NCI-H446 treated with DMSO at 0.1 percent for 48 hours (cell line): ENCODE measurements at regions not wholly inside any gene's neighbourhood (a gene's known extent, or its start where the extent isn't known, plus 50 kb on each side); places are given as distances from the start of the nearest gene placed in this dataset.
"Not testable (repeated sequence)": the region's sequence is repeated elsewhere in the genome, so short reads cannot be mapped to it uniquely, and the experiment has no call there.

Experiments
- DNase-seq: peaks from one replicate; lab custom pipeline; 2025; lab: John Stamatoyannopoulos, UW

DNA sequence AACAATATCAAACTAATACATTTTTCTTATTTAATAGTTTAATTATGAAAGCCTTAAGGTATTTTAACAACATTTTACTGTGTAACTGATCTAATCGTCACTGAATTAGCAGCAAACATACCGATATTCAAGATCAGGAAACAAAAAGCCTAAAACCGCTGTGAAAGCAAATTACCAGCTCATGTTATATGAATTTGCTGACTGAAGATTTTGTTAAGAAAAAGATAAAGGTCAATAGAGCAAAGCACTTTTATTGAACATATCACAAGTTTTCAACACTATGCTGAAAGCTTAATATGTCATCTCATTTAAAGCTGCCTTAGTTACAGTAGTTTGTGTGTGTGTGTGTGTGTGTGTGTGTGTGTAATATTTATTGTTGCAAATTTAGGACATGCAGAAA, 1634.9 kb upstream of the NUDT12 start:
- no peak for DNase-seq

DNA sequence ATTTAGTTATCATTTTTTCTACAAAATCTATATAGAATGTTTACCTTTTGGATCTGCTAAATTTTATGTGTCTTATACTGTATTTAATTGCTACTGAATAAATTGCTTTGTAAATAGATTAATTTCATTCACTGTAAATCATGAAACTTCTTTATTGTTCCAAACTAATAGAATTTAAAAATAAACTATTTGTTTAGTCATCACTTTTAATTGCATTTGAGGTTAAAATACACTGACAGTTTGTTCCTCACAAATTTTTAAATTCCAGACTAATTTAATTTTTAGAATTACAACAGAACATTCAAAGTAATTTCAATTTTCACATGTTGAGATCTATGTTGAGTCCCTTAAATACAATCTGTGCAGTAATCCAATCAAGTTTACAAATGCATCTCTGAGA, 1633.2 kb upstream of the NUDT12 start:
- no peak for DNase-seq

DNA sequence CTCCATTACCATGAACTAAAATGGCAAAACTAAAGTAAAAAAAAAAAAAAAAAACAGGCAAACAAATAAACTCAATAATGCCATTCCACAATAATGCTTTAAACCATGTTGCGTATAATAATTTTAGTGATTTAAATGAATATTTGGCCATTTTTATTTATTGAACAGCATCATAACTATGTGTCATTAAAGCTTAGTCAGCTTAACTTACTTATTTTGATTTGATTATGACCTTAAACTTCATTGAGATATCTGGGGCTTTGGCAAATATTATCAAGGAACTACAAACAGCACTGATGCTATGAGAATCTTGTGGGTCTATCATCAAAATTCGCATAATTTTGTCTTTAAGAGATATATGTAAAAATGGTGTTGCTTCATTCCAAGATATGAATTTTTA, 1610.3 kb upstream of the NUDT12 start:
- no peak for DNase-seq

DNA sequence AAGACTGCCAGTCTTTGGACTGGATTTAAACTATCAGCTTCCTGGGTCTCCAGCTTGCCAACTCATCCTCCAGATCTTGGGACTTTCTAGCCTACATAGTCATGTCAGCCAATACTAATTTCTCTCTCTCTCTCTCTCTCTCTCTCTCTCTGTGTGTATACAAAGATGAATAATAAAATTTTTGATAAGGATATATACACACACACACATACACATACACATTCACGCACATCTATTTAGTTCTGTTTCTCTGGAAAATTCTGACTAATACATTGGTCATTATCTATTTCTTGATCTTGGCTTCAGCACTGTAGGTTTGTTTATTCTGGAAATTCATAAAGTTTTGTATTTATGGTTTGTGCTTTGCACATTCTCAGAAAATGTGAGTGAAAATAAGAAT, 1606.2 kb upstream of the NUDT12 start:
- no peak for DNase-seq

DNA sequence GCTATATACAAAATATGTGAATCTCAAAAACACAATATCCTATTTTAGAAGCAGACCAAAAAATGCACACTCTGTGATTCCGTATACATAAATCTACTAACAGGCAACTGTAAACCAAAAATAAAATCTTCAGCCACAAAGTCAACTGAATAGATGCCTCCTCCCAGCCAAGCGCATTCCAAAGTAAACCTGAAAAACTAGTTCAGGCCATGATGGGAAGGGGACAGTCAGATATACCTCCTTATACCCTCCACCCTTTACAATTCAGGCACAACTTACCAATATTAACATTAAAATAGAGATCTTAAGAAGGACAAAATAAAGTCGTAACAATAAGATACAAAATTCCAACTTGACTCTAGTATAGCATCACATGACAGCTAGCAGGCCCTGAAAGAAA, 1604.5 kb upstream of the NUDT12 start:
- DNase-seq = no peak

DNA sequence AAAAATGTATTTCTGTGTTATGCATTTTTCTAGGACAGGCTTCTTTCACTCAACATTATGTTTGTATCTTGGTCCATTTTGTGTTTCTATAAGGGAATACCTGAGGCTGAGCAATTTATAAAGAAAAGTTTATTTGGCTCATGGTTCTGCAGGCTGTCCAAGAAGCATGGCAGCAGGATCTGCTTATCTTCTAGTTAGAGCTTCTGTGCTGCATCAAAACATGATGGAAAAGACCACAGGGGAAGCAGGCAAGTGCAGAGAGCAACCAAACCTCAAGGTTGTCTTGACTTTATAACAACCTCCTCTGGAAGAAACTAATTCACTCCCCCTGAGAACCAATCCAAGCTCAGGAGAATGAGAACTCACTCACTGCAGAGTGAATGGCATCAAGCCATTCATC, 1601.0 kb upstream of the NUDT12 start:
- no peak for DNase-seq

DNA sequence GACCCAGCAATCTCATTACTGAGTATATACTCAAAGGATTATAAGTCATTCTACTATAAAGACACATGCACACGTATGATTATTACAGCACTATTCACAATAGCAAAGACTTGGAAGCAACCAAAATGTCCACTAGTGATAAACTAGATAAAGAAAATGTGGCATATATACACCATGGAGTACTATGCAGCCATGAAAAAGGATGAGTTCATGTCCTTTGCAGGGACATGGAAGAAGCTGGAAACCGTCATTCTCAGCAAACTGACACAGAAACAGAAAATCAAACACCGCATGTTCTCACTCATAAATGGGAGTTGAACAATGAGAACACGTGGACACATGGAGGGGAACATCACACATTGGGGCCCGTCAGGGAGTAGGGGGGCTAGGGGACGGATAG, 1600.0 kb upstream of the NUDT12 start:
- not testable (repeated sequence) for DNase-seq

DNA sequence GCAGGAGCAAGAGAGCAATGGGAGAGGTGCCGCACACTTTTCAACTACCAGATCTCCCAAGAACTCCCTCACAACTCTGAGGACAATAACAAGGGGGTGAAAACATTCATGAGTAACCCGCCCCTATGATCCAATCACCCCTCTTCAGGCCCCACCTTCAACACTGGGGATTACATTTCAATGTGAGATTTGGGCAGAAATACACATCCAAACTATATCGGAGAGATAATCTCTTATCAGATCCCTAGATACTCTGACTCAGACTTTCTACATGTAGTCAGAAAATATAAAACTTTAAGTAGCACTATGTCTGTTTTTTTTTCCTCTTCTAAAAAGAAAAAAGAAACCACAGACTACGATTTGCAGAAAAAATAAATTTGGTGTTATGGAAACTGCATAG, 1595.9 kb upstream of the NUDT12 start:
- no peak for DNase-seq

DNA sequence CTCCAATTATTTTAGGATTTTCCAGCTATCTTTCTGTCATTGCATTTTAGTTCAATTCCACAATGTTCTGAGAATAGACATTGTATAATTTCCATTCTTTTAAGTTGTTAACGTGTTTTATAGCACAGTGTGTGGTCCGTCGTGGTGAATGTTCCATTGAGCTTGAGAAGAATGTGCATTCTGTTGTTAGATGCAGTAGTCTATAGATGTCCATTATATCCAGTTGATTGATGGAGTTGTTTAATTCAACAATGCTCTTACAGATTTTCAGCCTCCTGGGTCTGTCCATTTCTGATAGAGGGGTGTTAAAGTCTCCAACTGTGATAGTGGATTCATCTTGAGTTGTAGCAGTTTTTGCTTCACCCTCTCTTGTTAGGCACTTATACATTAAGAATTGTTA, 1587.7 kb upstream of the NUDT12 start:
- DNase-seq = no peak

DNA sequence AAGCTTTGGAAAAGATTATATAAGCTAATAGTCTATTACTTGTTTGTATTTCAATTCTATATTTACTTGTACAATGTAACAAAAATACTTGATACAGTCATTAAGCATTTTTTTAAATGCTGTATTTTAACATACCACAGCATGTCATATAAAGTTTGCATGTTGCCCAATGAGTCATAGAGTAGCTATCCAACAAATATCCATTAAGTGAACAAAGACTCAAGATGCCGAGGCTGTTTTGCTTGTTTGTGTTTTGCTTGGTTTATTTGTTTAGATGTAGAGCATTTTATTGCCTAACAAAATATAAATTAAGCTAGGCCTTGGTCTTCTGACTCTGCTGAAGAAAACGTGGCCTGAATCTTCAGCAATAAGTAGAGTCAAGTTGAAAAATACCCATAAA, 1584.3 kb upstream of the NUDT12 start:
- DNase-seq = peak; percentile 4

DNA sequence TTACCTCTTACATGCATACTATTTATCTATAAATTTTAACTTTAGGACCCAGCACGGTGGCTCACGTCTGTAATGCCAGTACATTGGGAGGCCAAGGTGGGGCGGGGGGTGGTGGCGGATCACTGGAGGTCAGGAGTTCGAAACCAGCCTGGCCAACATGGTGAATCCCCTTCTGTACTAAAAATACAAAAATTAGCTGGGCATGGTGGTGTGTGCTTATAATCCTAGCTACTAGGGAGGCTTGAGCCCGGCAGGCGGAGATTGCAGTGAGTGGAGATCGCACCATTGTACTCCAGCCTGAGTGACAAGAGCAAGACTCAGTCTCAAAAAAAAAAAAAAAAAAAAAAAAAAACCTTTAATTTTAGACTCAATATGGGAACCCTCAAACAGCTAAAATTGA, 1582.6 kb upstream of the NUDT12 start:
- no peak for DNase-seq

DNA sequence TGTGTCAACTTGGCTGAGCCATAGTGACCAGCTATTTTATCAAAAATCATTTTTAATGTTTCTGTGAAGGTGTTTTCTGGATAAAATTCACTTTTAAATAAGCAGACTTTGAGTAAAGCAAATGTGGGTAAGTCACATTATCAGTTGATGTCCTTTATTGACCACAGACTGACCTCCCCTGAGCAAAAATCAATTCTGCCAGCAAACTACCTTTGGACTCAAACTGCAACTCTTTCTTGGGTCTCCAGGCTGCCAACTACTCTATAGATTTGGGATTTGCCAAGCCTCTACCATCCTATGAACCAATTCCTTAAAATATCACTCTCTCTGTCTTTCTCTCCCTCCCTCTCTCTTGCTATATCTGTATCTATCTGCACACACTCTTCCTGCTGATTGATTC, 1571.7 kb upstream of the NUDT12 start:
- DNase-seq = no peak

DNA sequence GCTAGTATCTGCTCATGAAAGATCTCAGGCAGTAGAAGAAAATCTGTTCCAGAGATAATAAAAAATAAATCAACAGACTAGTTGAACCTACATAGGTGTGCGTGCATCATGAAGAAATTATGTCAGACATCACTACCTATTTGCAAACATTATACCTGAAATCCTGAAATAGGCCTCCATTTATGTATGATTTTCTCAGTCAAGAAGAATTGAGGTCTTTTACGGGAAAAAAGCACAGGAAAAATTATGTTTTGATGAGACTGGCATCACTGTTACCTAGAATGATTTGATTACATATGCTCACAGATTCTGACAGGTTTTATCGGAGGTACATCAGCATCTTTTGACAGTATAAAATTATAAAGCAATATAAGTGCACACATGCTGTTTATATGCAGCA, 1570.5 kb upstream of the NUDT12 start:
- DNase-seq = no peak

DNA sequence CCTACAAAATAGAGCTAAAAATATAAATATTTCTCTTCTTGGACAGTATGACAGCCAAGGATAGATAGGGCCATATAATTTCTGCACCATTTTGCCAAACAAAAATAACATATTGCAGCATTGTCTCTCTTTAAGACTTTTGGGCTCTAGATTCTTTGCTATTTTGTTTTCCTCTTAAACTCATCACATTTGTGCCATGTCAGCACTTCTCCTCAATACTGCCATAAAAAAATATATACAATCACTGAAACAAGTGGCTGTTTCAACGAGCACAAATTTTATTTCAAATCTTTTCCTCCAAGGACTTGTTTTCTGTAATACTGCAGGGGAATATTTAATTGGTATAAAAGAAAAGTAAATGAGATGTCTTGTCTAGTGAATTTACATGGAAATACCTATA, 1570.0 kb upstream of the NUDT12 start:
- no peak for DNase-seq

DNA sequence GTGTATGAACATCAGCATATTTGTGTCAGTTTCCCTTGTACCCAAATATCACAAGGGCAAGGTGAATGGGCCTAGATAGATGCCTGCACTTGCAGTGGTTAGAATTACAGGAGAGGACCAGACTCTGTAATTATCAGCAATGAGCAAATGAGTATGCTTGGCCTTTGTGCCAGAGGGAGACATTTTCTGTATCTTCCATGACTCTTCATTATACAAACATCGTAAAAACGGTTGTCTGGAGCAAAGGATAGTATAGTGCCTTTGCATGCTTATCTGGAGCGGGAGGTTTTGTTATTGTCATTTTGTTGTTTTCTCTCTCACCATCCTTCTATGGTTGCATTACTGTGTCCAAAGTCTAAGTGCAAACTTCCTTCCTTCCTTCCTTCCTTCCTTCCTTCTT, 1568.5 kb upstream of the NUDT12 start:
- no peak for DNase-seq

DNA sequence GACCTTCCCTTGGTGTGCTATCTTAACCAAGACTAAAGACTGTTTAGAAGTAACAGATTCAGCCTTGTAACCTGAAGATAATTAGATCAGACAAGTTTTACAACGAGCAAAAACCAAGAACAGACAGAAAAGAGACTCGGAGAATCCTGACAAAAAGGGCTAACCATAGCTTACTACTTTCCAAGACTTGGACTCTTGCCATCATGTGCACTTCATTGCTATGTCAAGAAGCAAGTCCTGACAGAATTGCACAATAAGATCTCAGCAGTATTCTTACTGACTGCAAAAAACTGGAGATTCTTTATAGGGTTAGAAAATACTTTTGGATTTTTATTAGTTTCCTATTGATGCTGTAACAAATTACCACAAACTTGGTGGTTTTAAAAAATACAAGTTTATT, 1539.0 kb upstream of the NUDT12 start:
- DNase-seq = no peak

DNA sequence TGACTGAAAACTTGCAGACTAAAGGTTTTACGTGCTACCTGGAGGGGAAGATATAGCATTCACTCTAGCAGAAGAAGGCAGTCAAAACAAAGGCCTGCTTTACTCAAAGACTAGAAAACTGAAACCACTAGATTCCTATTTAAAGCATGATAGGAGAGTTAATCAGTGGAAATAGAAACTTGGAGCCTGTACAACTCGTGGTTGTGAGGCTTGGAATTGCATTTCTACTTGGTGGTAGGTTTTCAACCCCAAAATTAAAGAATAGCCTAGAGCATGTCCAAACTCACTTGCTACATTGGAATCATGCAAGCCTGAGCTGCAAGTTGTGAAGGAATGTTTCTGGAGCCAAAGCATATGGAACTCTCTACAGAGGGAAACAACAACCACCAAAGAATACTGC, 1526.4 kb upstream of the NUDT12 start:
- no peak for DNase-seq

DNA sequence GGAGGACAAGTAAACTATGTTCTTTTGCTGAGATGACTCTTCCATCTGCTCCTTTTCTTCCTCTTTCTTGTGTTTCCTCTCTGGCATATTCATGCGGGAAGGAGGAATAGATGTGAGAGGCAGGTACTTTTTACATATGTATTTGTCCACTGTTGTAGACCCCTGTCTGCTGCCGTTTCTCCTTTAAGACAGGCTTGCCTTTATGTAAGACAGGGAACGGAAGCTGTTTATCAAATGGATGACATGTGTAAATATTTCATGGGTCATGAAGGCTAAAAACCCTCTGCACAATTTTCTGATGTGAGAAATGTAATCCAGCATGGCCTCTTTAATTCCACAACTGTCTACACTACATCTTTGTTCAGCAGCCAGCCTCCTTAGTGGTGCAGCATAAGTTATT, 1525.5 kb upstream of the NUDT12 start:
- no peak for DNase-seq

DNA sequence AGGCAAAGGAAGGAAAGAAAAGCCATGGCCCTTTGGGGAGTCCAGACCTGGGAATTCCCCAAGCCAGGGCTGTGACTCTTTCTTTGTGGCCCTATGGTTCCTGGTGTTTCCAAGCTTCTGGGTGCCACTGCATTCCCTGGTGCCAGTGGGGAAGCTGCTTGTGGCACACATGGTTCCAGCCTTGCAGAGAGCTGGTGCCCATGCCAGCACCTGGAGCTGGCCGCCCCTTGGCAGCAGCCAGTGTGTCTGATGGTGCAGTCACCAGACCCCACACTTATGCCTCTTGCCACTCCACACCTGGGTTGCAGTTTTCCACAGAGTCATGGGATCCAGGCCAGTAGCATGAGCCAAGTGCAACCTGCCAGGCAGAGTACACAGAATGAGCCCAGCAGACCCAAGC, 1495.3 kb upstream of the NUDT12 start:
- DNase-seq = no peak

DNA sequence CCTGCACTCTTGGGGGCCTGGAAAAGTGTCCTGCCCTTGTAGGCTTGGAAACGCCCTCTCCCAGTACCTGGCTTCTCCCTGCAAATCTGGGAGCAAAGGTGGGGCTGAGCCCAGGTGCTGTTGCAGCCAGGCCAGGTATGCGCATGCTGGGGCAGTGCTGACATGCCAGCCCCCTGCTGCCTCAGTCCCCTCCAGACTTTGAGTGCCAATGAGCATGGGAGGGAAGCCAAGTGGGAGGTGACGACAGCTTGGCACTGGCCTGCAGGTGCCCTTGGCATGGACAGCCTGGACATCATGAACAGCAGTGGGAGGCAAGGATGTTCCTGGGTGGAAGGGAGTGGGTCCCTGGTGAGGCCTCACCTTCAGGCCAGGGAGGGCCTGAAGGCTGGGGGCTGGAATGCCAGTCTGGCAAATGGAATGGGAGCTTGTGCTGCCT, 1494.4 kb upstream of the NUDT12 start:
- DNase-seq = no peak

DNA sequence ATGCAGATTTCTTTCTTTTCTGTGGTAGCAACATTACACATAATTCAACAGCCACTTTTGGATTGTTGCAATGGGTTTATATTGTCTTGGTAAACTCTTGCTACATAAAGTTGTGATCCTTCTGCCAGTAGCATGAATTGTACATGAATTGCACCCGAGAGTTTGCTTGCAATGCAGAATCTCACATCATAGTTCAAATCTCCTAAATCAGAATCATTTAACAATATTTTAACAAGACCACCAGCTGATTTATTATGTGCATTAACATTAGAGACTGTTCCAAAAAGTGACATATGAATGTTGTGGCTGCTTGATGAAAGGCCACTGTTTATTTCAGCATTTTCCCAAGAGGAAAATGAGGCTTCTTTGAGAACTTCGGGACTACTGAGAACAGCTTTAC, 1491.8 kb upstream of the NUDT12 start:
- DNase-seq = no peak

DNA sequence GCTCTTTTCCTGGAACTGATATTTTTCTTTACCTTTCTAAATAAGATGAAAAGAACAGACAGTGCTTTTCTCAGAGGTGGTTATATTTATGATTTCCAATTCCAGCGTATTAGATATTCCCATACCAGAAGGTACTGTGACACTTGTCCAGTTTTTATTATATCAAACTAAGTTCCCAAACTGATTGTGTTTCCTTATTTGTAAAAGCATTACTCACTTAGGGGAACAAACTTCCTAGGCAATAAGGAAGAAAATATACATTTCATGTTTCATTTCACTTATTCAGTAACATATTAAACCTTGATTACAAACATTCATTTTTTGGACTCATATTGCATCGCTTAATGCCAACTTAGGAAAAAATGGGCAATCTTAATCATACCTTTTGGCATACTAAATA, 1480.0 kb upstream of the NUDT12 start:
- no peak for DNase-seq

DNA sequence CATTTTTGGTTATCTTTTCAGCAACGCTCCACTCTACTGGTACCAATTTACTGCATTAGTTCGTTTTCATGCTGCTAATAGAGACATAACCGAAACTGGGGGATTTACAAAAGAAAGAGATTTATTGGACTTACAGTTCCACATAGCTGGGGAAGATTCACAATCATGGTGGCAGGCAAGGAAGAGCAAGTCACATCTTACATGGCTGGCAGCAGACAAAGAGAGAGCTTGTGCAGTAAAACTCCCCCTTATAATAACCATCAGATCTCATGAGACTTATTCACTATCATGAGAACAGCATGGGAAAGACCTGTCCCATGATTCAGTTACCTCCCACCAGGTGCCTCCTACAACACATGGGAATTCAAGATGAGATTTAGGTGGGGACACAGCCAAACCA, 1474.2 kb upstream of the NUDT12 start:
- DNase-seq = not testable (repeated sequence)

DNA sequence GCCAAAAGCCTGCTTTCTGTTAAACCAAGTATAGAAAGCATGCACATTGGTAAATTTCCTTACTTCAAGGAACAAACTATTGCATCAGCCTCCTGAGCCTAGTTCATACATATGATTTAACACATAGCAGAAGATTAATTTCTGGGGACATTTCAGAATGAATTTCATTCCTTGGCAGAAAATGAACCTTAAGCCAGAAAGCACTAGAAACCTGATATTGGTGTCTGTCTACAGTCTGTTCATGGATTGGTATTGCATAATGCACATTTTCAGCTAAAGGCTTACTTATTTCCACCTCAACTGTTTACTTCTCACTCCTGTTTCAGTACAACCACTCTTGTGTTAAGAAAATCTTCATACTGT, 1471.8 kb upstream of the NUDT12 start:
- no peak for DNase-seq

DNA sequence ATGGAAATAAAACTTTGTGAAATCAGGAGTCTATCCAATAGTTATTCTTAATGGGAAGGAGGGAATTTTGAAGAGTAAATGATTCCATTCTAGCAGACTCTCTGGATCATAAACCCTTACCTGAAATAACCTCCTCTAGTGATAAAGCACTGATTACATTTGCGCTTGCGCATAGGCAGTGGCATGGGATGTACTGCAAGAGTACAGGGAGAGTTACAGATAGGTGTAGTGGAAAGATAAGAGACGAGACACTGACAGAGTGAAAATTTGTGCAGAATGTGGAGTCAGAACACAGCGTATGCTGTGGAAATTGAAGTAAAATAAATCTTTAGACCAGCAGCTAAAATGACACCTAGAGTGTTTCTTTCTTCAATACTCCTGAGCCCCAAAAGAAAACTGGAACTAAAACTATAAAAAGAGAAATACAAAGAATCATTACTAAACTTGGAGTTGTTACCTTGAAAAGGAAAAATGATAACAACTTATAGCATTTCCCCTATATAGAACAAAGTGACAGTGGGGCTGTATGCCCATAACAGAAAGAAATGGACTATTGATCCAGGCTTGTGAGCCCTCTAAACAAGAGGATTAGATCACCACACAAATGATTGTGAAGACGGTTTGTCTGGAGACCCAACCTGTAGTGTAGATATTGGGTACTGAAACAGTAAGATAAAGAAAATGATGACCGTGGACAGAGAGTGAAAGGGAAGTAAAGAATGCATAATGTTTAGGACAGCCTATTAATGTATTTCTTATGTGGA, 1471.2 kb upstream of the NUDT12 start:
- DNase-seq = no peak
